ENCODE measurements at regions not wholly inside any gene's neighbourhood (a gene's known extent, or its start where the extent isn't known, plus 50 kb on each side); places are given as distances from the start of the nearest gene placed in this dataset.

DNA sequence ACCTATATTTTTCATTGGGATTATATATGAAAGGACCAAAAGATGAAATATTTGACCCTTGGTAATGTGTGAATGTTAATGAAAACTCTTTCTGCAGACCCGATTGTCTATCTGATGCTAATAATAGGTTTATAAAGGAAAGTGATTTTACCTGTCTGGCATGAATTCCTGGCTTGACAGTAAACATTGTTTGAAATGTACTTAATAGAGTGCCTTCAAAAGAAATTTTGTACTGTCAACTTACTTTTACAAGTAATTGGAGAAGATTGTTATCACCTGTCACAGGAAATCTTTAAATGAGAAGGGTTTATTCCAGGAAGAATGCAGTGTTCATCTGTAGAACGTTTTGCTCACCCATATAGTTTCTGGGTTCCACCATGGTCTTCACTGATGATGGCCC is 588.2 kb downstream of the INHBA start:
- no peaks in the 10 kb centered on the region for H3K36me3 ChIP-seq
- no peaks in the 10 kb centered on the region for H3K4me1 ChIP-seq
- no peak overlapping the region for H3K27ac ChIP-seq
- no peaks in the 10 kb centered on the region for H3K9me3 ChIP-seq
- no peaks in the 10 kb centered on the region for H3K27me3 ChIP-seq
- intact Hi-C loops (cut with DNase I; ENCODE audit: low total_unique reads) = no loop called here
- 42 to 61% (median 45%) methylated on average over 2 of the region's 2 CpGs for WGBS, 5 donors
- no peak for TF ChIP-seq POLR2AphosphoS5 (IDR thresholded peaks at IDR 0.05)
- TF ChIP-seq, protein P1, sequence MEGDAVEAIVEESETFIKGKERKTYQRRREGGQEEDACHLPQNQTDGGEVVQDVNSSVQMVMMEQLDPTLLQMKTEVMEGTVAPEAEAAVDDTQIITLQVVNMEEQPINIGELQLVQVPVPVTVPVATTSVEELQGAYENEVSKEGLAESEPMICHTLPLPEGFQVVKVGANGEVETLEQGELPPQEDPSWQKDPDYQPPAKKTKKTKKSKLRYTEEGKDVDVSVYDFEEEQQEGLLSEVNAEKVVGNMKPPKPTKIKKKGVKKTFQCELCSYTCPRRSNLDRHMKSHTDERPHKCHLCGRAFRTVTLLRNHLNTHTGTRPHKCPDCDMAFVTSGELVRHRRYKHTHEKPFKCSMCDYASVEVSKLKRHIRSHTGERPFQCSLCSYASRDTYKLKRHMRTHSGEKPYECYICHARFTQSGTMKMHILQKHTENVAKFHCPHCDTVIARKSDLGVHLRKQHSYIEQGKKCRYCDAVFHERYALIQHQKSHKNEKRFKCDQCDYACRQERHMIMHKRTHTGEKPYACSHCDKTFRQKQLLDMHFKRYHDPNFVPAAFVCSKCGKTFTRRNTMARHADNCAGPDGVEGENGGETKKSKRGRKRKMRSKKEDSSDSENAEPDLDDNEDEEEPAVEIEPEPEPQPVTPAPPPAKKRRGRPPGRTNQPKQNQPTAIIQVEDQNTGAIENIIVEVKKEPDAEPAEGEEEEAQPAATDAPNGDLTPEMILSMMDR (IDR thresholded peaks at IDR 0.05) = no peak
- TF ChIP-seq EP300 (IDR thresholded peaks at IDR 0.05) = no peak
- no peak for TF ChIP-seq POLR2A (IDR thresholded peaks at IDR 0.05)
- no peak overlapping the region for H3K4me3 ChIP-seq
- DNase-seq = no peak

DNA sequence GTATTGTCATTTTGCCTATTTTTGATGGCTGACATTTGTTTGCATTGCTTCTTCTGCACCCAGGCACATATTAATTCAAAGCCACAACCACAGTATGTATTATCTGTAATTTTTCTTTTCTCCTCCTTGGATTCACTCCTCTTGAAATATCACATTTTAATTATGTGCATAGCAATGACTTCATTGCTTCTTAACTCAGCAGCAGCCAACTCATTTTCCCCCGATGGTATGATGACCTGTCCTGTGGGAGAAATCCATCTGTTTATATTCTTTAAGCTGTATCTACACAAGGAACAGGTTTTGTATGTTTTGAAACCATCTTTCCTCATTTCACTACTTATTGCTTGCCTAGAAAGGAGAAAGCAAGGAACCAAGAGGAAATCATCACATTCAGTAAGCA is 588.8 kb downstream of the INHBA start:
- Histone ChIP-seq H3K4me3 (no peak overlapping the region), H3K4me1 (no peaks in the 10 kb centered on the region), H3K27me3 (no peaks in the 10 kb centered on the region), H3K9me3 (no peaks in the 10 kb centered on the region), H3K36me3 (no peaks in the 10 kb centered on the region), H3K27ac (no peak overlapping the region)
- no peak for DNase-seq
- WGBS, 5 donors = 41 to 71% (median 69%) methylated on average over 1 of the region's 1 CpG
- TF ChIP-seq, protein P1 (IDR thresholded peaks at IDR 0.05) = no peak
- TF ChIP-seq POLR2A (IDR thresholded peaks at IDR 0.05) (no peak), EP300 (IDR thresholded peaks at IDR 0.05) (no peak), POLR2AphosphoS5 (IDR thresholded peaks at IDR 0.05) (no peak)
- intact Hi-C loops (cut with DNase I; ENCODE audit: low total_unique reads) = no loop called here

- Histone ChIP-seq H3K36me3 (no peaks in the 10 kb centered on the region), H3K27me3 (no peaks in the 10 kb centered on the region), H3K4me1 (no peaks in the 10 kb centered on the region), H3K9me3 (no peaks in the 10 kb centered on the region), H3K27ac (no peak overlapping the region), H3K4me3 (no peak overlapping the region)
- DNase-seq = no peak
- no peak for TF ChIP-seq POLR2AphosphoS5 (IDR thresholded peaks at IDR 0.05)
- TF ChIP-seq EP300 (IDR thresholded peaks at IDR 0.05) = no peak
- no peak for TF ChIP-seq POLR2A (IDR thresholded peaks at IDR 0.05)
- TF ChIP-seq, protein P1 (IDR thresholded peaks at IDR 0.05) = no peak
- intact Hi-C loops (cut with DNase I; ENCODE audit: low total_unique reads) = no loop called here
Observed at GRCh38 chr7:41113719-41114118, 589.2 kb downstream of the INHBA start.

DNA sequence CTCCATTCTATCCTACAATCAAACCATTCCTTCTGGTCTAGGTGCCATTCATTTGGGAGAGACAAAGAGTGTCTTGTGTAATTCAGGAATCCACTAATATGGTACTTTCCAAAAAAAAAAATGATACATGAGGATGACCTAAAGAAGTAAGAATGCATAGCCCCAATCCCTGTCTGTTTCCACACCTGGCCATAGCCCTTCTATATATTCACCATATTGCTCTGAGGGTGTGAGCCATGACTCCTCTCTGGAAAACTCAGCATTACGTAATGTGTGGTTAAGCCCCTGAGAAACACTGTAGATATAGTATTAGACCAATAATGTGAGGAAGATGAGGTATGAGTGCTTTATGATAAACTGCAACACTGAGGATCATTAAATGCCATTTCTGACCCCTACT is 592.7 kb downstream of the INHBA start:
- H3K27me3 ChIP-seq = no peaks in the 10 kb centered on the region
- no peaks in the 10 kb centered on the region for H3K36me3 ChIP-seq
- H3K4me3 ChIP-seq = no peak overlapping the region
- H3K9me3 ChIP-seq = no peaks in the 10 kb centered on the region
- intact Hi-C loops (cut with DNase I; ENCODE audit: low total_unique reads) = no loop called here
- WGBS, 5 donors = 88 to 97% (median 90%) methylated on average over 1 of the region's 1 CpG
- TF ChIP-seq, protein P1 (IDR thresholded peaks at IDR 0.05) = no peak
- no peak for TF ChIP-seq POLR2AphosphoS5 (IDR thresholded peaks at IDR 0.05)
- no peak for TF ChIP-seq EP300 (IDR thresholded peaks at IDR 0.05)
- TF ChIP-seq POLR2A (IDR thresholded peaks at IDR 0.05) = no peak
- no peak for DNase-seq
- H3K4me1 ChIP-seq = no peaks in the 10 kb centered on the region
- no peak overlapping the region for H3K27ac ChIP-seq

- no peaks in the 10 kb centered on the region for H3K9me3 ChIP-seq
- H3K4me3 ChIP-seq = no peak overlapping the region
- H3K36me3 ChIP-seq = no peaks in the 10 kb centered on the region
- no peaks in the 10 kb centered on the region for H3K27me3 ChIP-seq
- intact Hi-C loops (cut with DNase I; ENCODE audit: low total_unique reads) = no loop called here
- H3K4me1 ChIP-seq = no peaks in the 10 kb centered on the region
- no peak overlapping the region for H3K27ac ChIP-seq
- DNase-seq = no peak
- no peak for TF ChIP-seq EP300 (IDR thresholded peaks at IDR 0.05)
- TF ChIP-seq, protein P1 (IDR thresholded peaks at IDR 0.05) = no peak
- no peak for TF ChIP-seq POLR2AphosphoS5 (IDR thresholded peaks at IDR 0.05)
- no peak for TF ChIP-seq POLR2A (IDR thresholded peaks at IDR 0.05)
Observed at GRCh38 chr7:41108821-41109220, 594.1 kb downstream of the INHBA start.

All from stomach (tissue), 8 donors.